ENCODE measurements at regions not wholly inside any gene's neighbourhood (a gene's known extent, or its start where the extent isn't known, plus 50 kb on each side); places are given as distances from the start of the nearest gene placed in this dataset.
"Not testable (repeated sequence)": the region's sequence is repeated elsewhere in the genome, so short reads cannot be mapped to it uniquely, and the experiment has no call there.

DNA sequence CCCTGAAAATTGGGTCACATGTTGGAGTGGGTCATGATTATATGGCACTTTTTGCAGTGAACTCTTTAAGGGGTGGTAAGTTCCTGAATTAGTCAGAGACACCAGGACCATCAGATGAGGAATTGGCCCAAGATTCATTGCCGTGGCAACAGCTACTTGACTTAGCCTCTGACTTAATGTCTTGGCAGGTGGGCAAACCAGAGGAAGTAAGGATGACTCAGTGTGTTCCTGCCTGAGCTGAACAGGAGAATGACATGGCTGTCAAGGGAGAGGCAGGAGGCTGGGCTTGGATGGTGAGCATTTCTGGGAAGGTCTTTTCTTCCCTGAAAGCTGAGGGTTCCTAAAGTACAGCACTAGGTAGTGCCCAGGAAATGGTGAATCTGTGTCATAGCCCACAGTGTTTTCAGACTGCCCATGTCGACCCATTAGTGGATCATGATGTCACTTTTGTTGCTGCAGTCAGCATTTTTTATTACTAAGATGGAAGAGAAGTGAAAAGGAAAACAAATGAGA lies 170.1 kb upstream of the PWP1 start:
- no peaks in the 10 kb centered on the region for H3K4me1 ChIP-seq
- no peak overlapping the region for H3K4me3 ChIP-seq
- H3K9me3 ChIP-seq = no peaks in the 10 kb centered on the region
- TF ChIP-seq, protein P1, sequence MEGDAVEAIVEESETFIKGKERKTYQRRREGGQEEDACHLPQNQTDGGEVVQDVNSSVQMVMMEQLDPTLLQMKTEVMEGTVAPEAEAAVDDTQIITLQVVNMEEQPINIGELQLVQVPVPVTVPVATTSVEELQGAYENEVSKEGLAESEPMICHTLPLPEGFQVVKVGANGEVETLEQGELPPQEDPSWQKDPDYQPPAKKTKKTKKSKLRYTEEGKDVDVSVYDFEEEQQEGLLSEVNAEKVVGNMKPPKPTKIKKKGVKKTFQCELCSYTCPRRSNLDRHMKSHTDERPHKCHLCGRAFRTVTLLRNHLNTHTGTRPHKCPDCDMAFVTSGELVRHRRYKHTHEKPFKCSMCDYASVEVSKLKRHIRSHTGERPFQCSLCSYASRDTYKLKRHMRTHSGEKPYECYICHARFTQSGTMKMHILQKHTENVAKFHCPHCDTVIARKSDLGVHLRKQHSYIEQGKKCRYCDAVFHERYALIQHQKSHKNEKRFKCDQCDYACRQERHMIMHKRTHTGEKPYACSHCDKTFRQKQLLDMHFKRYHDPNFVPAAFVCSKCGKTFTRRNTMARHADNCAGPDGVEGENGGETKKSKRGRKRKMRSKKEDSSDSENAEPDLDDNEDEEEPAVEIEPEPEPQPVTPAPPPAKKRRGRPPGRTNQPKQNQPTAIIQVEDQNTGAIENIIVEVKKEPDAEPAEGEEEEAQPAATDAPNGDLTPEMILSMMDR (IDR thresholded peaks at IDR 0.05) = no peak
- no peak for TF ChIP-seq POLR2A (IDR thresholded peaks at IDR 0.05)
- no peak overlapping the region for H3K27ac ChIP-seq
- intact Hi-C loops (cut with DNase I; ENCODE audit: low total_unique reads) = no loop called here
- no peak for DNase-seq
- no peaks in the 10 kb centered on the region for H3K27me3 ChIP-seq
- 66 to 67% methylated on average over 2 of the region's 2 CpGs for WGBS, 2 donors
- no peaks in the 10 kb centered on the region for H3K36me3 ChIP-seq (ENCODE audit: low read depth, missing control alignments)

DNA sequence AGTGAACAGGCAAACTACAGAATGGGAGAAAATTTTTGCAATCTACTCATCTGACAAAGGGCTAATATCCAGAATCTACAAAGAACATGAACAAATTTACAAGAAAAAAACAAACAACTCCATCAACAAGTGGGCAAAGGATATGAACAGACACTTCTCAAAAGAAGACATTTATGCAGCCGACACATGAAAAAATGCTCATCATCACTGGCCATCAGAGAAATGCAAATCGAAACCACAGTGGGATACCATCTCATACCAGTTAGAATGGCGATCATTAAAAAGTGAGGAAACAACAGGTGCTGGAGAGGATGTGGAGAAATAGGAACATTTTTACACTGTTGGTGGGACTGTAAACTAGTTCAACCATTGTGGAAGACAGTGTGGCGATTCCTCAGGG lies 167.8 kb upstream of the PWP1 start:
- not testable (repeated sequence) for H3K27ac ChIP-seq, H3K4me1 ChIP-seq
- 93 to 97% methylated on average over 3 to 4 of the region's 4 CpGs for WGBS, 2 donors

DNA sequence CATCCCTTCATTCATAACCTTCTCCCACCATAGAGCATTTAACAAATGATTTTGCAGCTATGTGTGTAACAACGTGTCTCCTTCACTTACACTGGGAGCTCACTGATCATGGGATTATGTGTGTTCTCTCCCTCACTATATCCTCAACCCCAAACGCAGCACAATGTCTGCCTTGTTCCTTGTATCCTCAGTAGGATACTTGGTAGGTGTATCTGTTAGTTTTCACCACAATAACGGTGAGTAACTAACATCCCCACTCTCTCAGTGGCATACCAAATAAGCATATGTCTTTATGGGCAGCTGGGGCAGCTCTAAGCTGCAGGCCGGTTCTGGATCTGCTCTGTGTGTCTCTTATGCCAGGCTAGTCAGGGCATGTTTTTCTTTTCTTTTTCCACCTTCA lies 166.7 kb upstream of the PWP1 start:
- Histone ChIP-seq H3K27ac (no peak overlapping the region), H3K4me1 (no peaks in the 10 kb centered on the region), H3K9me3 (no peaks in the 10 kb centered on the region), H3K4me3 (no peak overlapping the region), H3K36me3 (ENCODE audit: low read depth, missing control alignments) (no peaks in the 10 kb centered on the region), H3K27me3 (no peaks in the 10 kb centered on the region)
- intact Hi-C loops (cut with DNase I; ENCODE audit: low total_unique reads) = no loop called here
- DNase-seq = no peak
- WGBS, 2 donors = 88 to 91% methylated on average over 4 of the region's 4 CpGs
- TF ChIP-seq POLR2A (IDR thresholded peaks at IDR 0.05) = no peak
- TF ChIP-seq, protein P1 (IDR thresholded peaks at IDR 0.05) = no peak

More for the DNA sequence above, 167.8 kb upstream of the PWP1 start:
- H3K27me3 ChIP-seq; DNase-seq; H3K36me3 ChIP-seq (ENCODE audit: low read depth, missing control alignments); H3K9me3 ChIP-seq; H3K4me3 ChIP-seq; intact Hi-C loops (cut with DNase I; ENCODE audit: low total_unique reads): not testable (repeated sequence)

DNA sequence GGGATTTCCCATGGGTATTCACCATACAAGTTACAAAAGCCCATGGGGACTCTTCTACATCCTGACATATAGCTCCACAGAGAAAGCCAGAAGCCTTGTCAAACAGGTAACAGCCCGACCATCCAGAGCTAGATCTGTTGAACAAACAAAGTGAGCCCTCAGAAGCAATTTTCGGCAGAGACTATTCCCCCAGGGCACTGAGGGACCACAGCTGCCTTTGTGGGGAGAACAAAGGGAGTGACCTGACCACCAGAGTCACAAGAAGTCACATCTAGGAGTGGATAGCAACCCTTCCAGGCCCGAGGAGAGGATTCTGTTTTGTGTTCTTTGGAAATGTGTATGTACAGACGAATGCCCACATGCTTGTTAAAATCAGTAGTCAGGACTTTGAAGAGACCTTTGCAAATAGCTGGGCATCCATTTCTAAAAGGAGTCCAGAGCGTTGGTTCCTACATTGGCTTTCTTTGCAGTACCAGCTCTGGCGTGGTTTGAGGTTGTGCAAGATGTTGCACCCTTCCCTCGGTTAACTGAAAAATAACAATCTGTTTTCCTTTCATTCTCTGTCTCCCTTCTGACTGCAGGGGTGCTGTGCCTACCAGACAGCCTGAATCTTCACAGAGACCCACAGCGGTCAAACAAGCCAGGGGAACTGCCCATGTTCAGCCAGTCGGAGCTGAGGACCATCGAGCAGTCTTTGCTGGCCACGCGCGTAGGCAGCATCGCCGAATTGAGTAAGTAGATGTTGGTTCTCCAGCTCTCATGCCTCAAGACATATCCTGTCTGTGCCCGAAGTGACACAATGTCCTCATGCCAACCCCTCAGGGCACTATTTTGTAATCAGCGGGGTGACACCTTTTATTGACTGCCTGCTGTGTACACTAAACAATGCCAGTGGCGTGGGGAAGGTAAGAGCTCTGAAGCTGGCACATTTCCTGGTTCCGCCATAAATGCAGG lies 165.4 kb upstream of the PWP1 start:
- Histone ChIP-seq H3K4me1 (no peaks in the 10 kb centered on the region), H3K9me3 (no peaks in the 10 kb centered on the region), H3K4me3 (no peak overlapping the region), H3K27ac (no peak overlapping the region), H3K36me3 (ENCODE audit: low read depth, missing control alignments) (no peaks in the 10 kb centered on the region), H3K27me3 (no peaks in the 10 kb centered on the region)
- intact Hi-C loops (cut with DNase I; ENCODE audit: low total_unique reads) = no loop called here
- TF ChIP-seq, protein P1 (IDR thresholded peaks at IDR 0.05) = no peak
- TF ChIP-seq POLR2A (IDR thresholded peaks at IDR 0.05) = no peak
- DNase-seq = no peak
- WGBS, 2 donors = 79 to 87% methylated on average over 12 to 19 of the region's 19 CpGs

DNA sequence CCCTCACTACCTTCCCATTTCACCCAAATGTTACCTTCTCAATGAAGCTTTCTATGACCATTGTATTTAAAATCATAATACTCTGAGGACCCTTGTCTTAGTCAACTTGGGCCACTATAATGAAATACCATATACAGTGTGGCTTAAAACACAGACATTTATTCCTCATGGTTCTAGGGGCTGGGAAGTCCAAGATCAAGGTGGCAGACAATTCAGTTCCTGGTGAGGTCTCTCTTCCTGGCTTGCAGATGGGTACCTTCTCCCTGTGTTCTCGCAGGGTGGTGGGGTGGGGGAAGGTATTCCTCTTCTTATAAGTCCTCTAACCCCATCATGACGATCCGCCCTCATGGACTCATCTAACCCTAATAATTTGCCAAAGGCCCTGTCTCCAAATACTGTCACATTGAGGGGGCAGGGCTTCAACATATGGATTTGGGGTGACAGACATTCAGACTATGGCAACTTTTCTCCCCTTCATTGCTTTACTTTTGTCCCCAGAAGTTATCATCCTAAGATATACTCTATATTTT lies 163.7 kb upstream of the PWP1 start:
- no peaks in the 10 kb centered on the region for H3K9me3 ChIP-seq
- no peak overlapping the region for H3K27ac ChIP-seq
- no peak for TF ChIP-seq POLR2A (IDR thresholded peaks at IDR 0.05)
- TF ChIP-seq, protein P1 (IDR thresholded peaks at IDR 0.05) = no peak
- DNase-seq = no peak
- 96 to 100% methylated on average over 3 of the region's 3 CpGs for WGBS, 2 donors
- H3K4me3 ChIP-seq = no peak overlapping the region
- no peaks in the 10 kb centered on the region for H3K4me1 ChIP-seq
- no peaks in the 10 kb centered on the region for H3K36me3 ChIP-seq (ENCODE audit: low read depth, missing control alignments)
- intact Hi-C loops (cut with DNase I; ENCODE audit: low total_unique reads) = no loop called here
- H3K27me3 ChIP-seq = no peaks in the 10 kb centered on the region

All from testis (tissue), 2 donors.